H1 (cell line): ENCODE measurements at regions not wholly inside any gene's neighbourhood (a gene's known extent, or its start where the extent isn't known, plus 50 kb on each side); places are given as distances from the start of the nearest gene placed in this dataset.

Experiments
- CTCF ChIA-PET: fragments of 300-600 bp; sonication (Branson Sonifier 250); formaldehyde crosslinking; loops from one replicate; lab custom pipeline; 2021; ENCODE audit not compliant: partially characterized antibody; lab: Charles Lee
- POLR2A ChIA-PET: fragments of 300-600 bp; sonication (Branson Sonifier 250); formaldehyde crosslinking; loops from one replicate; lab custom pipeline; 2021; ENCODE audit warnings: inconsistent platforms; ENCODE audit not compliant: partially characterized antibody; lab: Charles Lee
- DNase-seq, 2 experiments: peaks; one replicate each; pipeline versions ENCODE4 v3.0.0 to v3.0.0-alpha.2; 2010 to 2022; ENCODE audit warnings: low spot score in 2 of 2, low read depth in 1 of 2, mixed read lengths in 1 of 2
- FAIRE-seq: peaks from 2 replicates; lab custom pipeline; 2011; peaks lifted over from hg19 to GRCh38; lab: Jason Lieb, UNC
- H2AFZ ChIP-seq: 2 replicates; pipeline ENCODE4 v1.8.1; 2012; ENCODE audit warnings: low read length, inconsistent platforms
- H2AK5ac ChIP-seq: 2 replicates; pipeline ENCODE4 v1.6.1; 2013; ENCODE audit warnings: low read depth, low read length
- H2BK120ac ChIP-seq: replicated peaks from 2 replicates; pipeline ENCODE3; 2013; ENCODE audit warnings: low read depth, low read length, inconsistent platforms
- H2BK12ac ChIP-seq: 2 replicates; pipeline ENCODE4 v1.6.1; 2013; ENCODE audit warnings: low read depth, low read length
- H2BK15ac ChIP-seq: 2 replicates; pipeline ENCODE4 v1.6.1; 2013; ENCODE audit warnings: low read length
- H2BK20ac ChIP-seq: 2 replicates; pipeline ENCODE4 v1.6.1; 2013; ENCODE audit warnings: low read length
- H2BK5ac ChIP-seq: 2 replicates; pipeline ENCODE4 v1.6.1; 2013; ENCODE audit warnings: low read depth, low read length
- H3K14ac ChIP-seq: 2 replicates; pipeline ENCODE4 v1.6.1; 2013; ENCODE audit warnings: inconsistent platforms; ENCODE audit not compliant: insufficient read length
- H3K18ac ChIP-seq: 2 replicates; pipeline ENCODE4 v1.6.1; 2013; ENCODE audit warnings: low read length; ENCODE audit errors: extremely low read depth
- H3K23ac ChIP-seq: 2 replicates; pipeline ENCODE4 v1.6.1; 2013; ENCODE audit warnings: inconsistent platforms; ENCODE audit not compliant: insufficient read length
- H3K23me2 ChIP-seq: 2 replicates; pipeline ENCODE4 v1.6.1; 2013; ENCODE audit warnings: low read depth, low read length
- H3K27ac ChIP-seq: 2 replicates; pipeline ENCODE4 v1.6.1; 2011; ENCODE audit warnings: low read depth, low read length, inconsistent platforms
- H3K27me3 ChIP-seq, 4 experiments: replicated peaks in 1 of 4; 1 replicate in 1 of 4; 2 replicates in 3 of 4; pipeline versions ENCODE4 v1.6.1 to v1.8.1; 2011 to 2013; ENCODE audit warnings: low read length in 3 of 4, mild to moderate bottlenecking in 3 of 4, inconsistent platforms in 2 of 4, mixed read lengths in 2 of 4, moderate library complexity in 1 of 4; ENCODE audit not compliant: control insufficient read depth in 3 of 4, insufficient read depth in 3 of 4; ENCODE audit errors: extremely low read depth in 1 of 4
- H3K36me3 ChIP-seq, 4 experiments: 2 replicates each; pipeline versions ENCODE4 v1.6.1 to v1.8.1; 2011 to 2013; ENCODE audit warnings: mild to moderate bottlenecking in 4 of 4, low read length in 3 of 4, moderate library complexity in 2 of 4, control low read depth in 1 of 4, inconsistent platforms in 1 of 4; ENCODE audit not compliant: insufficient read depth in 4 of 4, control insufficient read depth in 2 of 4
- H3K4ac ChIP-seq: replicated peaks from 2 replicates; pipeline ENCODE3; 2013; ENCODE audit warnings: low read length, low read depth, mixed read lengths, inconsistent platforms; ENCODE audit not compliant: insufficient read length
- H3K4me1 ChIP-seq, 4 experiments: replicated peaks in 1 of 4; 1 replicate in 1 of 4; 2 replicates in 3 of 4; pipeline versions ENCODE4 v1.6.1 to v1.8.1; 2011 to 2013; ENCODE audit warnings: low read length in 3 of 4, inconsistent platforms in 2 of 4, mixed read lengths in 1 of 4; ENCODE audit not compliant: insufficient read depth in 4 of 4, control insufficient read depth in 3 of 4
- H3K4me2 ChIP-seq, 2 experiments: 2 replicates each; pipeline versions ENCODE4 v1.6.1 to v1.8.1; 2011 to 2013; ENCODE audit warnings: low read depth in 2 of 2, low read length in 2 of 2, control low read depth in 1 of 2, inconsistent platforms in 1 of 2, mild to moderate bottlenecking in 1 of 2; ENCODE audit not compliant: insufficient read depth in 1 of 2
- H3K4me3 ChIP-seq, 4 experiments: fragments of 200-600, 300-600 bp in 1 of 4; sonication (generic), shearing (Covaris generic), sonication (Bioruptor Twin) in 1 of 4; 2 replicates each; pipeline versions ENCODE4 v1.5.1 to v1.8.1; 2011 to 2016; ENCODE audit warnings: low read length in 4 of 4, low read depth in 3 of 4, control low read depth in 2 of 4, inconsistent platforms in 2 of 4, mild to moderate bottlenecking in 2 of 4, mixed read lengths in 1 of 4, moderate library complexity in 1 of 4; ENCODE audit not compliant: insufficient read depth in 2 of 4; ENCODE audit errors: extremely low read depth in 1 of 4
- H3K56ac ChIP-seq: replicated peaks from 2 replicates; pipeline ENCODE3; 2013; ENCODE audit warnings: low read depth, mild to moderate bottlenecking, mixed read lengths, low read length, inconsistent platforms; ENCODE audit not compliant: insufficient read length
- H3K79me1 ChIP-seq: 2 replicates; pipeline ENCODE4 v1.6.1; 2013; ENCODE audit warnings: low read depth, low read length, control low read depth
- H3K79me2 ChIP-seq, 2 experiments: 2 replicates each; pipeline versions ENCODE4 v1.6.1 to v1.8.1; 2012 to 2013; ENCODE audit warnings: low read length in 2 of 2, mild to moderate bottlenecking in 2 of 2, inconsistent platforms in 1 of 2; ENCODE audit not compliant: insufficient read depth in 2 of 2, control insufficient read depth in 1 of 2
- H3K9ac ChIP-seq, 4 experiments: replicated peaks in 1 of 4; 1 replicate in 1 of 4; 2 replicates in 3 of 4; pipeline versions ENCODE4 v1.6.1 to v1.8.1; 2011 to 2013; ENCODE audit warnings: low read depth in 3 of 4, low read length in 3 of 4, control low read depth in 2 of 4, mild to moderate bottlenecking in 2 of 4, moderate library complexity in 2 of 4, inconsistent platforms in 1 of 4; ENCODE audit errors: extremely low read depth in 1 of 4
- H3K9me3 ChIP-seq, 2 experiments: 2 replicates each; pipeline versions ENCODE4 v1.6.1 to v1.8.1; 2012 to 2013; ENCODE audit warnings: mild to moderate bottlenecking in 2 of 2, moderate library complexity in 2 of 2, control low read depth in 1 of 2, inconsistent platforms in 1 of 2, low read depth in 1 of 2, low read length in 1 of 2, mixed read lengths in 1 of 2; ENCODE audit not compliant: insufficient read depth in 2 of 2
- H4K20me1 ChIP-seq, 2 experiments: replicated peaks in 1 of 2; 2 replicates each; pipeline versions ENCODE3 to v1.8.1; 2011 to 2013; ENCODE audit warnings: inconsistent platforms in 2 of 2, low read length in 2 of 2, mild to moderate bottlenecking in 1 of 2; ENCODE audit not compliant: insufficient read depth in 2 of 2, control insufficient read depth in 1 of 2
- H4K5ac ChIP-seq: 2 replicates; pipeline ENCODE4 v1.6.1; 2013; ENCODE audit warnings: low read length, low read depth, mixed read lengths, inconsistent platforms; ENCODE audit not compliant: insufficient read length
- H4K8ac ChIP-seq: 2 replicates; pipeline ENCODE4 v1.8.0; 2013; ENCODE audit warnings: mild to moderate bottlenecking, moderate library complexity, low read length, inconsistent platforms; ENCODE audit not compliant: insufficient read depth; ENCODE audit errors: extremely low read depth
- H4K91ac ChIP-seq: replicated peaks from 2 replicates; pipeline ENCODE3; 2013; ENCODE audit warnings: low read length, mixed read lengths, inconsistent platforms; ENCODE audit not compliant: insufficient read length
- ATF2 ChIP-seq: IDR thresholded peaks from 2 replicates; pipeline ENCODE4 v1.6.1; 2012; ENCODE audit warnings: low read length, inconsistent platforms
- CBX5 ChIP-seq: fragments of 300-800, 300-1000 bp; sonication (generic); IDR thresholded peaks from 2 replicates; pipeline ENCODE4 v1.7.1; 2016; ENCODE audit warnings: antibody characterized with exemption, low read length, low read depth
- CEBPB ChIP-seq: IDR thresholded peaks from 2 replicates; pipeline ENCODE4 v1.6.1; 2012; ENCODE audit warnings: low read depth, low read length
- CHD2 ChIP-seq: IDR thresholded peaks from 2 replicates; pipeline ENCODE4 v1.6.1; 2012; ENCODE audit warnings: low read length, improper control_type of control experiment
- EGR1 ChIP-seq: IDR thresholded peaks from 2 replicates; pipeline ENCODE4 v1.6.1; 2011; ENCODE audit warnings: low read depth, low read length, borderline replicate concordance
- EP300 ChIP-seq, 2 experiments: IDR thresholded peaks; 1 replicate in 1 of 2; 2 replicates in 1 of 2; pipeline ENCODE4 v1.6.1; 2011 to 2012; ENCODE audit warnings: low read depth in 2 of 2, low read length in 2 of 2, mild to moderate bottlenecking in 2 of 2, borderline replicate concordance in 1 of 2, inconsistent platforms in 1 of 2, moderate library complexity in 1 of 2
- GTF2F1 ChIP-seq: IDR thresholded peaks from 2 replicates; pipeline ENCODE4 v1.6.1; 2012; ENCODE audit warnings: low read depth, low read length, improper control_type of control experiment, borderline replicate concordance
- HDAC2 ChIP-seq, 2 experiments: fragments of 300-600 bp in 1 of 2; sonication (generic) in 1 of 2; IDR thresholded peaks; 2 replicates each; pipeline ENCODE4 v1.6.1; 2011 to 2012; ENCODE audit warnings: low read depth in 2 of 2, low read length in 2 of 2, mild to moderate bottlenecking in 2 of 2, moderate library complexity in 2 of 2, borderline replicate concordance in 1 of 2, inconsistent platforms in 1 of 2
- RFX5 ChIP-seq: IDR thresholded peaks from 2 replicates; pipeline ENCODE4 v1.6.1; 2011; ENCODE audit warnings: low read depth, low read length, improper control_type of control experiment, borderline replicate concordance
- RXRA ChIP-seq: IDR thresholded peaks from 2 replicates; pipeline ENCODE4 v1.6.1; 2011; ENCODE audit warnings: low read depth, mild to moderate bottlenecking, low read length, moderate library complexity; ENCODE audit not compliant: insufficient read depth
- SAP30 ChIP-seq: fragments of 300-600 bp; sonication (generic); IDR thresholded peaks from 2 replicates; pipeline ENCODE4 v1.7.1; 2012; ENCODE audit warnings: low read length, moderate library complexity, mild to moderate bottlenecking, inconsistent platforms; ENCODE audit not compliant: insufficient read depth, insufficient replicate concordance
- SRF ChIP-seq: IDR thresholded peaks from 2 replicates; pipeline ENCODE4 v1.6.1; 2011; ENCODE audit warnings: mild to moderate bottlenecking, low read depth, low read length, moderate library complexity
- WGBS, 2 experiments: shearing (Covaris generic) in 1 of 2; methylation state at CpG; one replicate each; pipeline versions ENCODE4 v1.1.6 to v1.1.7; 2013 to 2015; ENCODE audit warnings: low lambda C conversion rate in 2 of 2, mixed read lengths in 2 of 2, inconsistent platforms in 1 of 2, low coverage in 1 of 2, missing lambda C conversion rate in 1 of 2; ENCODE audit not compliant: insufficient replicate concordance in 2 of 2, insufficient coverage in 1 of 2, insufficient read length in 1 of 2; ENCODE audit errors: extremely low coverage in 1 of 2, missing lambda C conversion rate in 1 of 2; 5-methylcytosine and 5-hydroxymethylcytosine counted together

- FAIRE-seq (no peak), DNase-seq (no peak)
- H3K23ac ChIP-seq = no peak overlapping the region
- POLR2A ChIA-PET = no interaction called here
- no peaks in the 10 kb centered on the region; a peak in 1 of 7 replicates for H3K4me1 ChIP-seq
- H4K8ac ChIP-seq = no peak overlapping the region
- no peak overlapping the region for H3K4me2 ChIP-seq
- CTCF ChIA-PET = interaction anchor here (0.8 to 1.3 kb wide), 2 partner anchors 112 to 202 kb away, joined by 3 read pairs; no protein-coding TSS in a partner anchor
- H3K27me3 ChIP-seq = no peaks in the 10 kb centered on the region
- H3K79me1 ChIP-seq = no peaks in the 10 kb centered on the region
- H3K14ac ChIP-seq = no peak overlapping the region
- no peaks in the 10 kb centered on the region for H3K23me2 ChIP-seq
- H2BK20ac ChIP-seq = no peak overlapping the region
- H4K91ac ChIP-seq = no peak overlapping the region
- 95% methylated on average over 5 of the region's 5 CpGs; no CpG with 5 or more reads in 1 of the 2 experiments for WGBS, 2 experiments
- no peak overlapping the region for H3K9ac ChIP-seq
- H2BK120ac ChIP-seq = no peak overlapping the region
- H3K4me3 ChIP-seq = no peak overlapping the region
- no peak overlapping the region for H2AFZ ChIP-seq
- no peak overlapping the region for H2AK5ac ChIP-seq
- H3K56ac ChIP-seq = no peak overlapping the region
- no peak overlapping the region for H3K27ac ChIP-seq
- no peak overlapping the region for H2BK15ac ChIP-seq
- H3K4ac ChIP-seq = no peak overlapping the region
- H4K20me1 ChIP-seq = no peaks in the 10 kb centered on the region
- H3K9me3 ChIP-seq = no peaks in the 10 kb centered on the region
- H2BK12ac ChIP-seq = no peak overlapping the region
- H3K36me3 ChIP-seq = no peaks in the 10 kb centered on the region
- H3K18ac ChIP-seq = no peak overlapping the region
- no peak overlapping the region for H4K5ac ChIP-seq
- H3K79me2 ChIP-seq = no peaks in the 10 kb centered on the region
- H2BK5ac ChIP-seq = no peak overlapping the region
- no peak for TF ChIP-seq ATF2
- TF ChIP-seq CHD2 = no peak
- no peak for TF ChIP-seq CBX5
- TF ChIP-seq RFX5 = no peak
- TF ChIP-seq HDAC2 (IDR thresholded peaks at IDR 0.05; ENCODE audit: borderline replicate concordance in 1 of 2, low read depth in 2 of 2, low read length in 2 of 2) = no peak
- TF ChIP-seq EGR1 = no peak
- no peak for TF ChIP-seq RXRA
- no peak for TF ChIP-seq SAP30
- TF ChIP-seq SRF = no peak
- no peak for TF ChIP-seq GTF2F1
- TF ChIP-seq EP300 (IDR thresholded peaks at IDR 0.05; ENCODE audit: borderline replicate concordance in 1 of 2, low read depth in 2 of 2, low read length in 2 of 2) = no peak
- TF ChIP-seq CEBPB = no peak
These were observed 378.3 kb downstream of the FBXW7 start for GRCh38 chr4:152157629-152158028.
